ENCODE measurements at regions not wholly inside any gene's neighbourhood (a gene's known extent, or its start where the extent isn't known, plus 50 kb on each side); places are given as distances from the start of the nearest gene placed in this dataset.

- TF ChIP-seq CTCF (IDR thresholded peaks at IDR 0.05 in 8 of 11, conservative IDR thresholded peaks at IDR 0.05 in 3 of 11) (no peak), POLR2A (IDR thresholded peaks at IDR 0.05) (no peak), POLR2AphosphoS5 (IDR thresholded peaks at IDR 0.05) (no peak)
Observed at GRCh38 chr14:58746701-58747100, 108.9 kb downstream of the DACT1 start.
